ENCODE measurements at regions not wholly inside any gene's neighbourhood (a gene's known extent, or its start where the extent isn't known, plus 50 kb on each side); places are given as distances from the start of the nearest gene placed in this dataset.

GRCh38 chr1:213397638-213398037, 346.6 kb downstream of the RPS6KC1 start:
- 96% methylated on average over 7 of the region's 7 CpGs for WGBS (ENCODE audit: insufficient coverage)
- H3K27me3 Mint-ChIP-seq (ENCODE audit: low read depth in 3 of 3) = peaks cover 2 to 5% (median 3%) of the 10 kb centered on the region in 3 donors
- H3K27ac Mint-ChIP-seq = no peak overlapping the region
- H3K9me3 Mint-ChIP-seq = peaks cover 2 to 19% (median 15%) of the 10 kb centered on the region in 7 donors
- H3K4me3 Mint-ChIP-seq = no peak overlapping the region
- peaks cover 0 to 18% of the 10 kb centered on the region in 2 donors for H3K9me3 ChIP-seq (replicated peaks in 1 of 2; ENCODE audit: control insufficient read depth in 1 of 2, insufficient read depth in 1 of 2, low read length in 2 of 2)
- DNase-seq = no peak
- H3K79me2 ChIP-seq (ENCODE audit: insufficient read depth, low read length) = no peaks in the 10 kb centered on the region
- H3K9ac ChIP-seq (ENCODE audit: insufficient read depth, low read length, poor library complexity, severe bottlenecking) = no peak overlapping the region
- no peaks in the 10 kb centered on the region for H3K36me3 ChIP-seq (replicated peaks in 1 of 2; ENCODE audit: control insufficient read depth in 1 of 2, insufficient read depth in 2 of 2, low read length in 2 of 2)
- H3K4me1 Mint-ChIP-seq = no peaks in the 10 kb centered on the region
- TF ChIP-seq, protein P1, sequence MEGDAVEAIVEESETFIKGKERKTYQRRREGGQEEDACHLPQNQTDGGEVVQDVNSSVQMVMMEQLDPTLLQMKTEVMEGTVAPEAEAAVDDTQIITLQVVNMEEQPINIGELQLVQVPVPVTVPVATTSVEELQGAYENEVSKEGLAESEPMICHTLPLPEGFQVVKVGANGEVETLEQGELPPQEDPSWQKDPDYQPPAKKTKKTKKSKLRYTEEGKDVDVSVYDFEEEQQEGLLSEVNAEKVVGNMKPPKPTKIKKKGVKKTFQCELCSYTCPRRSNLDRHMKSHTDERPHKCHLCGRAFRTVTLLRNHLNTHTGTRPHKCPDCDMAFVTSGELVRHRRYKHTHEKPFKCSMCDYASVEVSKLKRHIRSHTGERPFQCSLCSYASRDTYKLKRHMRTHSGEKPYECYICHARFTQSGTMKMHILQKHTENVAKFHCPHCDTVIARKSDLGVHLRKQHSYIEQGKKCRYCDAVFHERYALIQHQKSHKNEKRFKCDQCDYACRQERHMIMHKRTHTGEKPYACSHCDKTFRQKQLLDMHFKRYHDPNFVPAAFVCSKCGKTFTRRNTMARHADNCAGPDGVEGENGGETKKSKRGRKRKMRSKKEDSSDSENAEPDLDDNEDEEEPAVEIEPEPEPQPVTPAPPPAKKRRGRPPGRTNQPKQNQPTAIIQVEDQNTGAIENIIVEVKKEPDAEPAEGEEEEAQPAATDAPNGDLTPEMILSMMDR (IDR thresholded peaks at IDR 0.05) = no peak
- no peak overlapping the region for H3K27ac ChIP-seq (ENCODE audit: low read depth in 1 of 2, low read length in 2 of 2)
- intact Hi-C loops (cut with micrococcal nuclease) = no loop called here
- H3K27me3 ChIP-seq (ENCODE audit: control insufficient read depth in 2 of 2, insufficient read depth in 2 of 2, low read length in 2 of 2) = no peaks in the 10 kb centered on the region
- no peaks in the 10 kb centered on the region for H3K36me3 Mint-ChIP-seq
- no peak overlapping the region for H3K4me3 ChIP-seq (replicated peaks in 1 of 3; ENCODE audit: low read depth in 2 of 3, low read length in 3 of 3)
- H4K20me1 ChIP-seq (ENCODE audit: insufficient read depth, low read length) = no peaks in the 10 kb centered on the region
- no peak overlapping the region for H2AFZ ChIP-seq (ENCODE audit: insufficient read depth, low read depth, low read length, poor library complexity, severe bottlenecking)
- no peak overlapping the region for H3K4me2 ChIP-seq (replicated peaks; ENCODE audit: extremely low read depth, low read length, poor library complexity, severe bottlenecking)
- H3K4me1 ChIP-seq (ENCODE audit: control insufficient read depth in 1 of 2, insufficient read depth in 2 of 2, low read length in 2 of 2) = no peaks in the 10 kb centered on the region

DNA sequence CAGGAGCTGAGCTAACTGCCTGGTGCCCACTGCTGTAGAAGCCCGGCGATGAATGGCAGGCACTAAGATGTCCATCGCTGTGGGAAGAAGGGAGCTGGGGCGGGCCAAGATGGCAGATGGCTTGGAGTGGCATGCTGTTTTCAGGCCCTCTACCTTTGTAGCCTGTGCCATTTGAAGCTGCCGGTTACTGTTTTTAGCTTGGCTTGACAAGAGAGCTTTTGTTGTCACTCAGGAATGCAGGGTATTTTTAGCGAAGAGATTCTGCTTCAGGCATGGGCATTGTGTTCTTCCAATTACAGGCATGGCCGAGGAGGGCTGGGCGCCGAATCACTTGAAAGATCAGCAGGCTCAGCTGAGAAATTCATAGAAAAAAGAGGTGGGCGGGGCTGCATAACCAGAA, 348.7 kb downstream of the RPS6KC1 start:
- DNase-seq = no peak
- Histone ChIP-seq H3K4me2 (replicated peaks; ENCODE audit: extremely low read depth, low read length, poor library complexity, severe bottlenecking) (no peak overlapping the region), H3K36me3 (replicated peaks in 1 of 2; ENCODE audit: control insufficient read depth in 1 of 2, insufficient read depth in 2 of 2, low read length in 2 of 2) (no peaks in the 10 kb centered on the region), H3K79me2 (ENCODE audit: insufficient read depth, low read length) (no peaks in the 10 kb centered on the region), H4K20me1 (ENCODE audit: insufficient read depth, low read length) (no peaks in the 10 kb centered on the region), H3K4me1 (ENCODE audit: control insufficient read depth in 1 of 2, insufficient read depth in 2 of 2, low read length in 2 of 2) (no peaks in the 10 kb centered on the region), H3K27me3 (ENCODE audit: control insufficient read depth in 2 of 2, insufficient read depth in 2 of 2, low read length in 2 of 2) (no peaks in the 10 kb centered on the region), H3K4me3 (replicated peaks in 1 of 3; ENCODE audit: low read depth in 2 of 3, low read length in 3 of 3) (no peak overlapping the region), H3K9ac (ENCODE audit: insufficient read depth, low read length, poor library complexity, severe bottlenecking) (no peak overlapping the region), H2AFZ (ENCODE audit: insufficient read depth, low read depth, low read length, poor library complexity, severe bottlenecking) (no peak overlapping the region), H3K27ac (ENCODE audit: low read depth in 1 of 2, low read length in 2 of 2) (no peak overlapping the region), H3K9me3 (replicated peaks in 1 of 2; ENCODE audit: control insufficient read depth in 1 of 2, insufficient read depth in 1 of 2, low read length in 2 of 2) (peaks cover 0 to 18% of the 10 kb centered on the region in 2 donors)
- H3K9me3 Mint-ChIP-seq = peaks cover 2 to 23% (median 17%) of the 10 kb centered on the region in 7 donors
- TF ChIP-seq, protein P1 (IDR thresholded peaks at IDR 0.05) = no peak
- intact Hi-C loops (cut with micrococcal nuclease) = no loop called here
- no peaks in the 10 kb centered on the region for H3K4me1 Mint-ChIP-seq
- H3K27ac Mint-ChIP-seq = no peak overlapping the region
- 84% methylated on average over 9 of the region's 10 CpGs for WGBS (ENCODE audit: insufficient coverage)
- peaks cover 2 to 6% (median 3%) of the 10 kb centered on the region in 3 donors for H3K27me3 Mint-ChIP-seq (ENCODE audit: low read depth in 3 of 3)
- H3K4me3 Mint-ChIP-seq = no peak overlapping the region
- H3K36me3 Mint-ChIP-seq = no peaks in the 10 kb centered on the region
